ENCODE measurements at regions not wholly inside any gene's neighbourhood (a gene's known extent, or its start where the extent isn't known, plus 50 kb on each side); places are given as distances from the start of the nearest gene placed in this dataset.
"Not testable (repeated sequence)": the region's sequence is repeated elsewhere in the genome, so short reads cannot be mapped to it uniquely, and the experiment has no call there.

DNA sequence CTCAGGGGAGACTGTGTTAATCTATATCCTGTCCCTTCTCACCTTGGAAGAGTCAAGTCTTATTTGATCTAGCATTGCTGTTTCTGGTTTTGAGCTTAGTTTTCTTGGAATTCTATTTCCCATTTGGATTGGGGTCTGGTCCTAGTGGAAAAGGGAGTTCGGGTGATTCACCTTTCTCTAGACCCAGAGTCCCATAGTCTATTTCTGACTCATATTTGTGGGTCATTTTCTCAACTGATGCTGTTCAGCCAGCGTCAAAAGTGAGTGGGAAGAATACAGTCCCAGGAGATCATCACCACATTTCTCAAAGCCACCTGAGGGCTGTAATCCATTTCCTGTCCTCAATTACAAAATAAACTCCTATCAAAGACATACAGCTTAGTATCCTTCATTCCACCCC, 190.6 kb downstream of the LIPI start:
- not testable (repeated sequence) for H3K4me3 ChIP-seq (ENCODE audit: low read depth, low read length); H3K79me2 ChIP-seq (ENCODE audit: control insufficient read depth, insufficient read depth, low read length, unreplicated experiment)

DNA sequence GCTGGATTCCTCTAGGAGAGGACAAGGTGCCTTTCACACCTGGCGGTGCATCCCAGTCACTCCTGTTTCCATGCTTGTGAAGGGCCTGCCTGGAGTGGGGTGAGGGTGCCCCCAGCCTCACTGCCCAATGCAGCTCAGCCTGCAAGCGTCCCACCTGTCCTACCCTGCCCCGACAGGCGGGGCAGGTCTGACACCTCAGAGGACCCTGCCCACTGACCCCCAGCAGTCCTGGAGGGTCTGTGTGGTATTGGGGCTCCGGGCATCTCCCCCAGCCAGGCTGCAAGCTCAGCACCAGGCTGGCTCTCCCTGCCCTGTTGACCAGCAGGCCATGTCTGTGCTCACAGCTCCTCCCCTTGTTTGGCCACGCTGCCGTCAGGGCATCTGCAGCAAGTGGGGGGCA, 194.9 kb downstream of the LIPI start:
- not testable (repeated sequence) for H3K27ac ChIP-seq (ENCODE audit: low read depth, low read length); H3K79me2 ChIP-seq (ENCODE audit: control insufficient read depth, insufficient read depth, low read length, unreplicated experiment); H3K4me3 ChIP-seq (ENCODE audit: low read depth, low read length)

More for the DNA sequence above, 190.6 kb downstream of the LIPI start:
- not testable (repeated sequence) for H3K4me1 ChIP-seq (ENCODE audit: control insufficient read depth, insufficient read depth, low read length, unreplicated experiment); H3K36me3 ChIP-seq (ENCODE audit: insufficient read depth, low read length); H2AFZ ChIP-seq (ENCODE audit: low read length, unreplicated experiment); H3K27ac ChIP-seq (ENCODE audit: low read depth, low read length); H3K27me3 ChIP-seq (ENCODE audit: insufficient read depth, low read length)

DNA sequence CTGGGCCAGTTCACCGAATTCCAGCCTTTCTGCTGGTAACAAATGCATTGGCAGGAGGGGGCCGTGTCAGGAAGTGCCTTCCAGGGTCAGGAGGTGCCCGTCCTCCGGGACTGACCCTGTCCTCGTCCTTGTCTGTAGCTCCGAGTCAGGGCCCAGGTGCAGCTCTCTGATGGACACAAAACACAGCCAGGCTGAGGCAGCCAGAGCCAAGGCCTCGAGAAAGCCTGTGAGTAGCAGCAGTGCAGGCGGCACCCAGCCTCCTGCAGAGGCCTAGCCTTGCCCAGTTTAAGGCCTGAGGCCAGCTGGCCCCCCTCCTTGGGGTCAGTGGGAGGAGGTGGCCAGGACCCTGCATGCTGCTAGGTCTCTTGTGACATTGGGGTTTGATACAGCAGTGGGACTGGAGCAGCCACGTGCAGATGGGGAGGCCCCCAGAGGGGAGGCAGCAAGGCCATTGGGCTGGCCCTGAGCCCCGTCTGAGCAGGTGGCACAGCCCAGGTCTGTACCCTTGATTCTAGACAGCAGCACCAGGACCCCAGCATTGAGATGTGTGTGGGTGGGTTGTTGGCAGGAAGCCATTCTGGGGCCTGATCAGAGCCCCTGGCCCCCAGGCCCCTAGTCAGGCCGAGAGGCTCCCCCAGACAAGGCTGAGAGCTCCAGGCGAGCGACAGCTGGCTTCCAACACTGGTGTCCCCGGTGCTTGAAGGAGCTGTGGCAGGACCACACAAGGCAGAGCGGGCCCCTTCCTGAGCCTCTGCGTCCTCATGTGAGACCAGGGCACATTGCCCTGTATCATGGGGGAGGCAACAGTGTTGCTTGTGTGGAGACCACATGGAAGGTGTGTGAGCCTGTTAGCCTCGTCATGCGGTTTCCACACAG, 196.9 kb downstream of the LIPI start:
- not testable (repeated sequence) for H2AFZ ChIP-seq (ENCODE audit: low read length, unreplicated experiment); H3K4me3 ChIP-seq (ENCODE audit: low read depth, low read length); H3K4me1 ChIP-seq (ENCODE audit: control insufficient read depth, insufficient read depth, low read length, unreplicated experiment); H3K79me2 ChIP-seq (ENCODE audit: control insufficient read depth, insufficient read depth, low read length, unreplicated experiment); H3K36me3 ChIP-seq (ENCODE audit: insufficient read depth, low read length); H3K27ac ChIP-seq (ENCODE audit: low read depth, low read length); H3K27me3 ChIP-seq (ENCODE audit: insufficient read depth, low read length)

More for the DNA sequence above, 194.9 kb downstream of the LIPI start:
- not testable (repeated sequence) for H3K4me1 ChIP-seq (ENCODE audit: control insufficient read depth, insufficient read depth, low read length, unreplicated experiment); H3K27me3 ChIP-seq (ENCODE audit: insufficient read depth, low read length); H2AFZ ChIP-seq (ENCODE audit: low read length, unreplicated experiment); H3K36me3 ChIP-seq (ENCODE audit: insufficient read depth, low read length)

DNA sequence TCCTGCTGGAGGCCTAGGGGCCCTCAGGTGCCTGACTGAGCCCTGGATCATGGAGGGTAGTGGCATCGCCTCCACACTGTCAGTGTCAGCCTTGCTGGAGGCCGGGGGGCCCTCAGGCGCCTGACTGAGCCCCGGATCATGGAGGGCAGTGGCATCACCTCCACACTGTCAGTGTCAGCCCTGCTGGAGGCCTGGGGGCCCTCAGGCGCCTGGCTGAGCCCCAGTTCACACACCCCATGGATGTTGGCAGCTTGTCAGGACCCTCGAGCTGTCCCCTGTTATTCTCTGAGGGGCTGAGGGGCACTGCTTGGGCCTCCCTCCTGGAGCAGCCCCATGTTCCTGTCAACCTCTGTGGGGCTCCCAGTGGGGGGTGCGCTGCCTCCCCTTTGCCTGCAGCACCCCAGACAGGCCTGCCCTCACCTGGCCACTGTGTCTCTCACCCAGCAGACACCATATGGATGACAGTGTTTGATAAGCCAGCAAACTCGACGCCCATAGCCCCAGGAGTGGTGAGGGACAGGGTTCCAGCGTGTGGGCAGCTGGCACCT, 197.6 kb downstream of the LIPI start:
- Histone ChIP-seq H3K27ac (ENCODE audit: low read depth, low read length) (no peak overlapping the region), H3K27me3 (ENCODE audit: insufficient read depth, low read length) (no peaks in the 10 kb centered on the region; the same call in 1 of the 2 replicates), H3K4me3 (ENCODE audit: low read depth, low read length) (no peak overlapping the region), H3K36me3 (ENCODE audit: insufficient read depth, low read length) (no peaks in the 10 kb centered on the region), H2AFZ (ENCODE audit: low read length, unreplicated experiment) (no peak overlapping the region), H3K4me1 (ENCODE audit: control insufficient read depth, insufficient read depth, low read length, unreplicated experiment) (no peaks in the 10 kb centered on the region), H3K79me2 (ENCODE audit: control insufficient read depth, insufficient read depth, low read length, unreplicated experiment) (no peaks in the 10 kb centered on the region)

DNA sequence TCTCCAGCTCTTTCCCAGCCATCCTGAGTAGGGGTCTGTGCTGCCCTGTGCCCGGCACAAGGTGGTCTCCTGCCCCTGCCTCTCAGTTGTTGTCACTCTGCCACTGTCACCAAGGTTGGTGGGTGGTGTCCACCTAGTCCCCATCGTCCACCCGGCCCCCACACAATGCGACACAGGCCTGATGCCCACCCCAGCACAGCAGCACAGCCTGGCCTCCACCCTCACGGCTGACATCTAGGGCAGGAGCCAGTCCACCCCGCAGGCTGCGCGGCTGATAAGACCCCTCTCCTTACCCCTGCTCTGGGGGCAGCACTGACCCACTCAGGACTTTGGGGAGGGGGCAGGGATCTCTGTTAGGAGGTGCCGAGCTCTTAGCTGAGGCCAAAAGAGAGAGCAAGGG, 198.3 kb downstream of the LIPI start:
- no peak overlapping the region for H3K4me3 ChIP-seq (ENCODE audit: low read depth, low read length)
- H2AFZ ChIP-seq (ENCODE audit: low read length, unreplicated experiment) = no peak overlapping the region
- H3K36me3 ChIP-seq (ENCODE audit: insufficient read depth, low read length) = no peaks in the 10 kb centered on the region
- H3K27me3 ChIP-seq (ENCODE audit: insufficient read depth, low read length) = no peaks in the 10 kb centered on the region
- H3K27ac ChIP-seq (ENCODE audit: low read depth, low read length) = no peak overlapping the region
- no peaks in the 10 kb centered on the region for H3K4me1 ChIP-seq (ENCODE audit: control insufficient read depth, insufficient read depth, low read length, unreplicated experiment)
- H3K79me2 ChIP-seq (ENCODE audit: control insufficient read depth, insufficient read depth, low read length, unreplicated experiment) = no peaks in the 10 kb centered on the region

DNA sequence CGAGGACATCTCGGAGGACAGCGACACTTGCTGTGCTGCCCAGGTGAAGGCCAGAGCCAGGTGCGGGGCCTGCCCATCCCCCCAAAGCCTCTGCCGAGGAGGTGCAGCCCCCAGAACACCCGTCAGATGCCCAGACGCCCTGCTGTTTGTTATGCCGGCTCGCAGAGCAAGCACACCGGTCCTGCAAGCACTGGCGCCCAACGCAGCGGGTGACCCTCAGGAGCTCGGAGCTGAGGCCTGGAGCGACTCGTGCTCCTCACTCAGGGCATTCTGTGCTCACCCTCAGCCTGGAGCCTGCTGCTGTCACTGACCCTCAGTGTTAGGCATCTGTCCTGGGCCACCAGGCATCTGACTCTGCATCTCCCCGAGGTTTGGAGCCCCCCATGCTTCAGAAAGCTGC, 199.0 kb downstream of the LIPI start:
- H2AFZ ChIP-seq (ENCODE audit: low read length, unreplicated experiment); H3K27me3 ChIP-seq (ENCODE audit: insufficient read depth, low read length); H3K4me3 ChIP-seq (ENCODE audit: low read depth, low read length); H3K79me2 ChIP-seq (ENCODE audit: control insufficient read depth, insufficient read depth, low read length, unreplicated experiment); H3K4me1 ChIP-seq (ENCODE audit: control insufficient read depth, insufficient read depth, low read length, unreplicated experiment); H3K36me3 ChIP-seq (ENCODE audit: insufficient read depth, low read length); H3K27ac ChIP-seq (ENCODE audit: low read depth, low read length): not testable (repeated sequence)

DNA sequence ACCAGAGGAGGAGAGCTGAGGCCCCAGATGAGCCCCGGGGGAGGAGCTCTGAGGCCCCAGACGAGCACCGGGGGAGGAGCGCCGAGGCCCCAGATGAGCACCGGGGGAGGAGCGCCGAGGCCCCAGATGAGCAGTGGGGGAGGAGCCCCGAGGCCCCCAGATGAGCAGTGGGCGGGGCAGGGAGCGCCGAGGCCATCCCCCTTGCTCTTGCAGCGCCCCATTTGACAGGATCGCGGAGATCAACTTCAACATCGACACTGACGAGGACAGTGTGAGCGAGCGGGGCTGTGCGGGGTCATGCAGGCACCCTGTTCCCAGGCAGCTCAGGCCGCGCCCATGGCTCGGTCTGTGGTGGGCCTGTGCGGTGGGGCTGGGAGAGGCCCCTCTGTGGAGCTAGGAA, 199.6 kb downstream of the LIPI start:
- H2AFZ ChIP-seq (ENCODE audit: low read length, unreplicated experiment); H3K4me1 ChIP-seq (ENCODE audit: control insufficient read depth, insufficient read depth, low read length, unreplicated experiment); H3K4me3 ChIP-seq (ENCODE audit: low read depth, low read length); H3K27ac ChIP-seq (ENCODE audit: low read depth, low read length); H3K79me2 ChIP-seq (ENCODE audit: control insufficient read depth, insufficient read depth, low read length, unreplicated experiment); H3K36me3 ChIP-seq (ENCODE audit: insufficient read depth, low read length); H3K27me3 ChIP-seq (ENCODE audit: insufficient read depth, low read length): not testable (repeated sequence)

DNA sequence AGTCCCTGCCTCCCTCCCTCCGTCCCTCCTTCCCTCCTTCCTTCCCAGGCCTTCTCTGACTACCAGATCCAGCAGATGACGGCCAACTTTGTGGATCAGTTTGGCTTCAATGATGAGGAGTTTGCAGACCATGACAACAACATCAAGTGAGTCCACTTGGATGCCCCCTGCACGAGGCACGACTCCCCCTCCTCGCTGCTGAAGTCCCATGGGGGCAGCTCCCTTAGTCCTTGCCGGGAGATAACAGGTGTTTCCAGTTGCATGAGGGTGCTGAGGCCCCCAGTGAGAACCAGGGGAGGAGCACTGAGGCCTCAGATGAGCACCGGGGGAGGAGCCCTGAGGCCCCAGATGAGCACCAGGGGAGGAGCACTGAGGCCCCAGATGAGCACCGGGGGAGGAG, 200.0 kb downstream of the LIPI start:
- Histone ChIP-seq H3K79me2 (ENCODE audit: control insufficient read depth, insufficient read depth, low read length, unreplicated experiment) (no peaks in the 10 kb centered on the region), H3K36me3 (ENCODE audit: insufficient read depth, low read length) (no peaks in the 10 kb centered on the region), H3K27me3 (ENCODE audit: insufficient read depth, low read length) (no peaks in the 10 kb centered on the region), H3K27ac (ENCODE audit: low read depth, low read length) (no peak overlapping the region), H3K4me1 (ENCODE audit: control insufficient read depth, insufficient read depth, low read length, unreplicated experiment) (no peaks in the 10 kb centered on the region), H2AFZ (ENCODE audit: low read length, unreplicated experiment) (no peak overlapping the region), H3K4me3 (ENCODE audit: low read depth, low read length) (no peak overlapping the region)

DNA sequence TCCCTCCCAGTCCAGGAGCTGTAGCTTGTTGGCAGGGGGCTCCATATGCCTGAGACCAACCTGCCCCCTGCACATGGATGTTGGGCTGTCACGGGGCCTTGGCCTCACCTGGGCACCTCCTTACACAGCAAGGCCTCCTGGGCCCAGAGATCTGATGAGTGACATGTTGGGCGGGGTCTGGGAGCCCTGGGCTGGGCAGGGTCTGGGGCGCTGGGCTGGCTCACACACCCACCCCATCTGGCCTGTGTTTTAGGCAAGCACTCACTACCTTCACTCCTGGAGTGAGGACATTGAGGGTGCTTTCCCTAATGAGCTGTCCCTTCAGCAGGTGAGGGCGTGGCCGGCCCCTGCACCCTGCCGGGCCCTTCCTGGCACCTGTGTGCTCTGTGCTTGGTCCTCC, 200.8 kb downstream of the LIPI start:
- not testable (repeated sequence) for H2AFZ ChIP-seq (ENCODE audit: low read length, unreplicated experiment); H3K36me3 ChIP-seq (ENCODE audit: insufficient read depth, low read length); H3K4me1 ChIP-seq (ENCODE audit: control insufficient read depth, insufficient read depth, low read length, unreplicated experiment); H3K27ac ChIP-seq (ENCODE audit: low read depth, low read length); H3K79me2 ChIP-seq (ENCODE audit: control insufficient read depth, insufficient read depth, low read length, unreplicated experiment); H3K4me3 ChIP-seq (ENCODE audit: low read depth, low read length); H3K27me3 ChIP-seq (ENCODE audit: insufficient read depth, low read length)

DNA sequence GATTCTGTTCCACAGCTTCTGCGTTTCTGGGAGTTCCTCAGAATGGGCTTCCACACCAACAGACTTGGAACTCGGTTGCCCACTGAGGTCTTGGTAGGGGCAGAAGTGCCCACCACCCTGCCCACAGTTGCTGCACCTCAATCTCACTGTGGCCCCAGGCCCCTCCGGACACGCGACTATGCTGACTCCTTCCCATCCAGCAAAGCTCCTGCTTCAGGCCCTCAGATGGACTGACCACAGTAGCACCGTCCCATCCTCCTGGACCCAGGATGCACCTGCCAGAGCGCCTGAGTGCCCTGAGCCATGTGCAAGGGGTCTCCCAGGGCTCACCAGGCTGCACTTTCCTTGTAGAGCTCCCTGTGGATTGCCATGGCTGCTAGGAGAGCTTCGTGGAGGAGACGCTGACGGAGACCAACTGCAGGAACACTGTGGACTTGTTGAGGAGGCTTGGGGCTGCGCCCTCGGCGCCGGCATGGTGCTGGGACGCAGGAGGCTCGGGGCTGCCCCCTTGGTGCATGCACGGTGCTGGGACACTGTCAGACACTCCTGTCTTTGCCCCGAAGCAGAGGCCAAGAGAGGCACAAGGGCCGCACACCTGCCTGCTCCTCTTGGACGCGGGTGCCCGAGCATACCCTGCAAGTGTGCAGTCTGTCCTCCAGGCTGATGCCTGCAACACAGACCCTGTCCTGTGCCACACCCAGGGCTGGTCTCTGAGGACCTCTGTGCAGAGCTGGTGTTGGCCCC, 201.3 kb downstream of the LIPI start:
- H2AFZ ChIP-seq (ENCODE audit: low read length, unreplicated experiment); H3K27me3 ChIP-seq (ENCODE audit: insufficient read depth, low read length); H3K4me1 ChIP-seq (ENCODE audit: control insufficient read depth, insufficient read depth, low read length, unreplicated experiment); H3K4me3 ChIP-seq (ENCODE audit: low read depth, low read length); H3K79me2 ChIP-seq (ENCODE audit: control insufficient read depth, insufficient read depth, low read length, unreplicated experiment); H3K36me3 ChIP-seq (ENCODE audit: insufficient read depth, low read length); H3K27ac ChIP-seq (ENCODE audit: low read depth, low read length): not testable (repeated sequence)

DNA sequence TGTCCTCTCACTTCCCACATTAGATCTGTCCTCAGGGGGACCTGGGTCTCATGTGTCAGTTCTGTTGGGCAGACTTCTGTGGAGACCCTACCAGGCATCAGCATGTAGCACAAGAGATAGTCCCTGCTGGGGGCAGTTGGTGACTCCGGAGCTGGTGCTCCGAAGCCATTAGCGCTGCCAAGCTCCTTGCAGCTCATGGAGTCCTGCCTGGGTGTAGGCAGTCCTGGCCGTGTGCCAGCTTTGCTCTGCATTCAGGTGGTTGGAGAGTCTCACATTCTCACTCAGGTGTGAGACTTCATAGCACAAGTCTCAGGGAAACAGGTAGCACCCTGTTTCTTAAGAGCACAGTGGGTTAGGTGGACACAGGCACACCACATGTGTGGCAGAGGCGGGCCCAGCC, 202.3 kb downstream of the LIPI start:
- not testable (repeated sequence) for H3K36me3 ChIP-seq (ENCODE audit: insufficient read depth, low read length); H3K4me1 ChIP-seq (ENCODE audit: control insufficient read depth, insufficient read depth, low read length, unreplicated experiment); H3K27me3 ChIP-seq (ENCODE audit: insufficient read depth, low read length); H3K4me3 ChIP-seq (ENCODE audit: low read depth, low read length); H2AFZ ChIP-seq (ENCODE audit: low read length, unreplicated experiment); H3K79me2 ChIP-seq (ENCODE audit: control insufficient read depth, insufficient read depth, low read length, unreplicated experiment); H3K27ac ChIP-seq (ENCODE audit: low read depth, low read length)
